ENCODE measurements at regions not wholly inside any gene's neighbourhood (a gene's known extent, or its start where the extent isn't known, plus 50 kb on each side); places are given as distances from the start of the nearest gene placed in this dataset.

GRCh38 chr15:56868170-56868569 is 50.3 kb upstream of the TCF12 start:
- DNase-seq, result no peak

- DNase-seq, result no peak
Observed at GRCh38 chr15:56866803-56867202, 51.6 kb upstream of the TCF12 start.

- DNase-seq, result no peak
Observed at GRCh38 chr15:56857828-56858227, 60.6 kb upstream of the TCF12 start.

- no peak for DNase-seq
Observed at GRCh38 chr15:56856934-56857333, 61.5 kb upstream of the TCF12 start.

- no peak for DNase-seq
Observed at GRCh38 chr15:56844892-56845291, 73.6 kb upstream of the TCF12 start.

GRCh38 chr15:56844471-56844870 is 74.0 kb upstream of the TCF12 start:
- no peak for DNase-seq

GRCh38 chr15:56839641-56840040 is 78.8 kb upstream of the TCF12 start:
- DNase-seq, result no peak

GRCh38 chr15:56839099-56839498 is 79.3 kb upstream of the TCF12 start:
- no peak for DNase-seq

GRCh38 chr15:56838085-56838484 is 80.4 kb upstream of the TCF12 start:
- no peak for DNase-seq

GRCh38 chr15:56837273-56837672 is 81.2 kb upstream of the TCF12 start:
- DNase-seq, result no peak

- DNase-seq, result no peak
Observed at GRCh38 chr15:56835718-56836171, 82.7 kb upstream of the TCF12 start.

- no peak for DNase-seq
Observed at GRCh38 chr15:56832125-56832524, 86.3 kb upstream of the TCF12 start.

GRCh38 chr15:56831467-56832005 is 86.9 kb upstream of the TCF12 start:
- no peak for DNase-seq

GRCh38 chr15:56824175-56824574 is 90.9 kb upstream of the ZNF280D start:
- DNase-seq, result no peak

GRCh38 chr15:56821721-56822425 is 88.6 kb upstream of the ZNF280D start:
- peak; percentile 15 for DNase-seq

- no peak for DNase-seq
Observed at GRCh38 chr15:56820333-56820732, 87.0 kb upstream of the ZNF280D start.

GRCh38 chr15:56817321-56818080 is 84.2 kb upstream of the ZNF280D start:
- DNase-seq, result no peak

GRCh38 chr15:56816781-56817180 is 83.5 kb upstream of the ZNF280D start:
- DNase-seq, result no peak

- no peak for DNase-seq
Observed at GRCh38 chr15:56815247-56815646, 81.9 kb upstream of the ZNF280D start.

- DNase-seq, result no peak
Observed at GRCh38 chr15:56814429-56814828, 81.1 kb upstream of the ZNF280D start.

- DNase-seq, result no peak
Observed at GRCh38 chr15:56813995-56814394, 80.7 kb upstream of the ZNF280D start.

GRCh38 chr15:56812961-56813360 is 79.7 kb upstream of the ZNF280D start:
- no peak for DNase-seq

- no peak for DNase-seq
Observed at GRCh38 chr15:56812221-56812620, 78.9 kb upstream of the ZNF280D start.

GRCh38 chr15:56811586-56811985 is 78.3 kb upstream of the ZNF280D start:
- DNase-seq, result no peak

All from NCI-H1436 treated with DMSO at 0.1 percent for 48 hours (cell line).